Astrocyte (in vitro differentiated cells and primary cell): ENCODE measurements at regions not wholly inside any gene's neighbourhood (a gene's known extent, or its start where the extent isn't known, plus 50 kb on each side); places are given as distances from the start of the nearest gene placed in this dataset.

ENCODE experiments used
- DNase-seq: peaks from one replicate; pipeline ENCODE4 v3.0.0-alpha.2; 2010; ENCODE audit warnings: low read depth
- FAIRE-seq: peaks from 2 replicates; lab custom pipeline; 2011; peaks lifted over from hg19 to GRCh38; lab: Jason Lieb, UNC
- H2AFZ ChIP-seq: 2 replicates; pipeline ENCODE4 v1.6.0; 2012; ENCODE audit warnings: low read depth, low read length, inconsistent platforms
- H3K27ac ChIP-seq: 2 replicates; pipeline ENCODE4 v1.5.1; 2011; ENCODE audit warnings: low read depth, low read length, inconsistent platforms
- H3K27me3 ChIP-seq: 2 replicates; pipeline ENCODE4 v1.6.0; 2011; ENCODE audit warnings: low read length, inconsistent platforms; ENCODE audit not compliant: insufficient read depth
- H3K36me3 ChIP-seq: 2 replicates; pipeline ENCODE4 v1.5.1; 2011; ENCODE audit warnings: low read length, inconsistent platforms; ENCODE audit not compliant: insufficient read depth
- H3K4me1 ChIP-seq: 2 replicates; pipeline ENCODE4 v1.5.1; 2011; ENCODE audit warnings: low read length, inconsistent platforms; ENCODE audit not compliant: insufficient read depth
- H3K4me2 ChIP-seq: 2 replicates; pipeline ENCODE4 v1.6.0; 2012; ENCODE audit warnings: low read length, inconsistent platforms
- H3K4me3 ChIP-seq: 2 replicates; pipeline ENCODE4 v1.5.1; 2011; ENCODE audit warnings: low read depth, mild to moderate bottlenecking, low read length, inconsistent platforms; ENCODE audit not compliant: insufficient read depth
- H3K79me2 ChIP-seq: 2 replicates; pipeline ENCODE4 v1.6.0; 2012; ENCODE audit warnings: mild to moderate bottlenecking, low read length, inconsistent platforms; ENCODE audit not compliant: insufficient read depth
- H3K9ac ChIP-seq: 2 replicates; pipeline ENCODE4 v1.6.0; 2012; ENCODE audit warnings: mild to moderate bottlenecking, low read length, inconsistent platforms
- H3K9me3 ChIP-seq: 2 replicates; pipeline ENCODE4 v1.5.1; 2012; ENCODE audit warnings: low read depth, mild to moderate bottlenecking, low read length, inconsistent platforms; ENCODE audit not compliant: insufficient read depth
- H4K20me1 ChIP-seq: 2 replicates; pipeline ENCODE4 v1.6.0; 2012; ENCODE audit warnings: low read length, inconsistent platforms; ENCODE audit not compliant: insufficient read depth
- H3K27ac Mint-ChIP-seq: one replicate; pipeline ENCODE4 v1.8.0; 2021; ENCODE audit warnings: mild to moderate bottlenecking, mixed read lengths; ENCODE audit not compliant: unreplicated experiment
- H3K27me3 Mint-ChIP-seq: one replicate; pipeline ENCODE4 v1.8.0; 2021; ENCODE audit warnings: low read depth, mixed read lengths; ENCODE audit not compliant: unreplicated experiment
- H3K36me3 Mint-ChIP-seq: one replicate; pipeline ENCODE4 v1.8.0; 2021; ENCODE audit warnings: low read depth, mixed read lengths; ENCODE audit not compliant: unreplicated experiment
- H3K4me1 Mint-ChIP-seq: one replicate; pipeline ENCODE4 v1.8.0; 2021; ENCODE audit warnings: low read depth, mixed read lengths; ENCODE audit not compliant: unreplicated experiment
- H3K4me3 Mint-ChIP-seq: one replicate; pipeline ENCODE4 v1.8.0; 2021; ENCODE audit warnings: mild to moderate bottlenecking, moderate library complexity, mixed read lengths; ENCODE audit not compliant: unreplicated experiment
- H3K9me3 Mint-ChIP-seq: one replicate; pipeline ENCODE4 v1.8.0; 2021; ENCODE audit warnings: mild to moderate bottlenecking, mixed read lengths; ENCODE audit not compliant: unreplicated experiment
- EZH2 ChIP-seq: IDR thresholded peaks from 2 replicates; pipeline ENCODE4 v1.6.1; 2012; ENCODE audit warnings: mild to moderate bottlenecking, low read length, inconsistent platforms; ENCODE audit not compliant: insufficient read depth
- TF ChIP-seq, protein P1 (sequence below): IDR thresholded peaks from 2 replicates; pipeline ENCODE4 v1.5.1; 2011; ENCODE audit warnings: low read depth, mild to moderate bottlenecking, inconsistent platforms, low read length, moderate library complexity; ENCODE audit not compliant: insufficient read depth

DNA sequence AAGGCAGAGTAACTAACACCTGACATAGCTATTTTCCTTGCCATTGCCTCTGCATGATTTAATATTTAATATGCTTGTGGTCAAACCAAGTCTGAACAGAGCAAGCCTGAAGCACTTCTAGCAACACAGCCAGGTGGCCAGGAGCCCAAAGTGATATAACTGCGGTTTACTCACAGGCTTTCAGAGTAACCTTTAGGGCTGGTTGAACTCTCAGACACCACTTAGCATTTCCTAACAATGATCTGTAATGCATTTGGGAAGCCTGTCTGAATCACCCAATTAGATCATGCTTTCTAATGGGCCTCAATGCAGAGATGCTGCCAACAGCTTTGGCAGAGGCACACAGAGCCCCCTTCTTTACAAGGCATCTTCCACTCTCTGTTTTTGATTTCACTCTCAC, 96.1 kb downstream of the FDX1 start:
- TF ChIP-seq EZH2 = no peak
- TF ChIP-seq, protein P1, sequence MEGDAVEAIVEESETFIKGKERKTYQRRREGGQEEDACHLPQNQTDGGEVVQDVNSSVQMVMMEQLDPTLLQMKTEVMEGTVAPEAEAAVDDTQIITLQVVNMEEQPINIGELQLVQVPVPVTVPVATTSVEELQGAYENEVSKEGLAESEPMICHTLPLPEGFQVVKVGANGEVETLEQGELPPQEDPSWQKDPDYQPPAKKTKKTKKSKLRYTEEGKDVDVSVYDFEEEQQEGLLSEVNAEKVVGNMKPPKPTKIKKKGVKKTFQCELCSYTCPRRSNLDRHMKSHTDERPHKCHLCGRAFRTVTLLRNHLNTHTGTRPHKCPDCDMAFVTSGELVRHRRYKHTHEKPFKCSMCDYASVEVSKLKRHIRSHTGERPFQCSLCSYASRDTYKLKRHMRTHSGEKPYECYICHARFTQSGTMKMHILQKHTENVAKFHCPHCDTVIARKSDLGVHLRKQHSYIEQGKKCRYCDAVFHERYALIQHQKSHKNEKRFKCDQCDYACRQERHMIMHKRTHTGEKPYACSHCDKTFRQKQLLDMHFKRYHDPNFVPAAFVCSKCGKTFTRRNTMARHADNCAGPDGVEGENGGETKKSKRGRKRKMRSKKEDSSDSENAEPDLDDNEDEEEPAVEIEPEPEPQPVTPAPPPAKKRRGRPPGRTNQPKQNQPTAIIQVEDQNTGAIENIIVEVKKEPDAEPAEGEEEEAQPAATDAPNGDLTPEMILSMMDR = no peak
- no peaks in the 10 kb centered on the region for H4K20me1 ChIP-seq
- no peaks in the 10 kb centered on the region for H3K9me3 ChIP-seq
- Mint-ChIP-seq H3K4me1 (peaks cover 14% of the 10 kb centered on the region), H3K4me3 (no peak overlapping the region), H3K9me3 (peaks cover 11% of the 10 kb centered on the region), H3K27ac (no peak overlapping the region), H3K36me3 (no peaks in the 10 kb centered on the region), H3K27me3 (no peaks in the 10 kb centered on the region)
- H3K4me2 ChIP-seq = peak overlapping the region; percentile 37
- no peak overlapping the region for H2AFZ ChIP-seq
- no peak for FAIRE-seq
- H3K79me2 ChIP-seq = no peaks in the 10 kb centered on the region
- H3K9ac ChIP-seq = peak overlapping the region; percentile 26
- H3K4me3 ChIP-seq = no peak overlapping the region
- no peaks in the 10 kb centered on the region for H3K36me3 ChIP-seq
- peaks cover 12% of the 10 kb centered on the region for H3K4me1 ChIP-seq
- DNase-seq = peak; percentile 91
- no peaks in the 10 kb centered on the region for H3K27me3 ChIP-seq
- H3K27ac ChIP-seq = peak overlapping the region; percentile 48

DNA sequence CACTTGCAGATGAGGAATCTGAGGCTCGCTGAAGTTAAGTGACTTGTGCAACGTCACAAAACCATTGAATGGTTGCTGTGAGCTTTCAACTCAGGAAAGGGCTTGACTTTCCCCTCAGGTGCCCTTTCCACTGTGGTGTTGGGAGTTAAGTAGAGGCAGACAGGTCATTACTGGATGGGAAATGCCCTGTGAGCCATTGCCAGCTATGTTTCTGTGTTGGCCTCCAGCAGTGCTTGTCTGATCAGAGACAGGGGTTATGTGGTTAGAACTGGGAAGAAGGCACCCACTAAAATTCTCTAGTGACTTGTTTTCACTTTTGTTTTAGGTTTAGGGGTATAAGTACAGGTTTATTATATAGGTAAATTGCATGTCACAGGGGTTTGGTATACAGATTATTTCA, 96.6 kb downstream of the FDX1 start:
- TF ChIP-seq, protein P1 = no peak
- no peak for TF ChIP-seq EZH2
- Histone ChIP-seq H3K9ac (peak overlapping the region; percentile 26), H3K4me1 (peaks cover 12% of the 10 kb centered on the region), H4K20me1 (no peaks in the 10 kb centered on the region), H2AFZ (no peak overlapping the region), H3K4me3 (no peak overlapping the region), H3K79me2 (no peaks in the 10 kb centered on the region), H3K9me3 (peaks cover 4% of the 10 kb centered on the region), H3K27ac (peak overlapping the region; percentile 48), H3K4me2 (peak overlapping the region; percentile 37), H3K36me3 (no peaks in the 10 kb centered on the region), H3K27me3 (no peaks in the 10 kb centered on the region)
- H3K27me3 Mint-ChIP-seq = no peaks in the 10 kb centered on the region
- H3K27ac Mint-ChIP-seq = no peak overlapping the region
- H3K9me3 Mint-ChIP-seq = peaks cover 11% of the 10 kb centered on the region
- no peak for DNase-seq
- no peak overlapping the region for H3K4me3 Mint-ChIP-seq
- H3K36me3 Mint-ChIP-seq = no peaks in the 10 kb centered on the region
- no peak for FAIRE-seq
- peaks cover 14% of the 10 kb centered on the region for H3K4me1 Mint-ChIP-seq
